GM06990 (cell line): ENCODE measurements at regions not wholly inside any gene's neighbourhood (a gene's known extent, or its start where the extent isn't known, plus 50 kb on each side); places are given as distances from the start of the nearest gene placed in this dataset.

Source experiments
- DNase-seq: peaks from one replicate; pipeline ENCODE4 v3.0.0-alpha.2; 2011; ENCODE audit not compliant: insufficient read length; ENCODE audit errors: extremely low read depth
- H3K27me3 ChIP-seq: replicated peaks from 2 replicates; pipeline ENCODE4 v1.6.0; 2011; ENCODE audit warnings: low read length; ENCODE audit not compliant: control insufficient read depth, insufficient read depth
- H3K36me3 ChIP-seq: 2 replicates; pipeline ENCODE4 v1.5.1; 2011; ENCODE audit warnings: low read length; ENCODE audit not compliant: control insufficient read depth, insufficient read depth
- H3K4me3 ChIP-seq: replicated peaks from 2 replicates; pipeline ENCODE4 v1.5.1; 2011; ENCODE audit warnings: low read depth, mild to moderate bottlenecking, control low read depth, low read length
- CTCF ChIP-seq: IDR thresholded peaks from 2 replicates; pipeline ENCODE4 v1.5.1; 2011; ENCODE audit warnings: low read length, control low read depth, mild to moderate bottlenecking, inconsistent platforms; ENCODE audit not compliant: insufficient read depth, poor library complexity, severe bottlenecking

GRCh38 chr3:65153850-65154512, 466.2 kb upstream of the ADAMTS9 start:
- H3K27me3 ChIP-seq = no peaks in the 10 kb centered on the region
- no peak overlapping the region for H3K4me3 ChIP-seq
- H3K36me3 ChIP-seq = no peaks in the 10 kb centered on the region
- TF ChIP-seq CTCF = no peak
- no peak for DNase-seq

GRCh38 chr3:65151666-65152065, 463.9 kb upstream of the ADAMTS9 start:
- no peak overlapping the region for H3K4me3 ChIP-seq
- H3K27me3 ChIP-seq = no peaks in the 10 kb centered on the region
- TF ChIP-seq CTCF = no peak
- no peak for DNase-seq
- no peaks in the 10 kb centered on the region for H3K36me3 ChIP-seq

- Histone ChIP-seq H3K4me3 (no peak overlapping the region), H3K27me3 (no peaks in the 10 kb centered on the region), H3K36me3 (no peaks in the 10 kb centered on the region)
- no peak for TF ChIP-seq CTCF
- no peak for DNase-seq
These were observed 462.1 kb upstream of the ADAMTS9 start for GRCh38 chr3:65149877-65150276.

- no peak for DNase-seq
- Histone ChIP-seq H3K27me3 (no peaks in the 10 kb centered on the region), H3K4me3 (no peak overlapping the region), H3K36me3 (no peaks in the 10 kb centered on the region)
- no peak for TF ChIP-seq CTCF
These were observed 460.9 kb upstream of the ADAMTS9 start for GRCh38 chr3:65148687-65149086.

GRCh38 chr3:65146179-65146578, 458.4 kb upstream of the ADAMTS9 start:
- H3K4me3 ChIP-seq = no peak overlapping the region

More at GRCh38 chr3:65146179-65146578, 458.4 kb upstream of the ADAMTS9 start:
- no peak for TF ChIP-seq CTCF
- H3K36me3 ChIP-seq = no peaks in the 10 kb centered on the region
- no peaks in the 10 kb centered on the region for H3K27me3 ChIP-seq
- no peak for DNase-seq
